ENCODE measurements at regions not wholly inside any gene's neighbourhood (a gene's known extent, or its start where the extent isn't known, plus 50 kb on each side); places are given as distances from the start of the nearest gene placed in this dataset.

- TF ChIP-seq TAF1 (IDR thresholded peaks at IDR 0.05; ENCODE audit: borderline replicate concordance, insufficient read depth, low read length) = no peak
- TF ChIP-seq POLR2AphosphoS5 (IDR thresholded peaks at IDR 0.05; ENCODE audit: low read depth, low read length) = no peak
- no peak for TF ChIP-seq SIN3A (IDR thresholded peaks at IDR 0.05; ENCODE audit: borderline replicate concordance, insufficient read depth, low read length)
- no peak for TF ChIP-seq FOXP2 (optimal IDR thresholded peaks at IDR 0.05; ENCODE audit: borderline replicate concordance, extremely low read depth, extremely low read length, insufficient read depth)
- TF ChIP-seq REST (IDR thresholded peaks at IDR 0.05; ENCODE audit: insufficient read depth in 1 of 2, low read depth in 2 of 2, low read length in 2 of 2) = no peak
Measured at GRCh38 chr11:104637662-104638170, 260.5 kb downstream of the CASP12 start.

DNA sequence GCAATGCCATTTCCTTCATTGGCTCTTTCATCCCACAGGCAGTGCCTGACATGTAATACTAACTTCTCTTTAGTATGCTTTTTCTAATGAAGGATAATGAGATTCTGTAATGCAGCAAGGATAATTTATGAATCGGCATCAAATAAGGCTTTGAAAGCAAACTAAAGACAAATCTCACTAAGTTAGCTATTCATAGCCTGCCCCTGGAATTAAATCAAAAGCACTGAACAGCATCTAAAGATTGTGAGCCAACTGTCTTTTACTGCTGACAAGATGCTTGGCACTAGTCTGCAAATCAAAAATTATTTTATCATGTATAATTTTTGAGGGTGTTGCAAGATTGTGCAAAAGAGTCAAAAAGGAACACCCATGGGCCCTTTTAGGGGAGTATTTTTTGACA, 265.0 kb downstream of the CASP12 start:
- TF ChIP-seq POLR2AphosphoS5 (IDR thresholded peaks at IDR 0.05; ENCODE audit: low read depth, low read length) (no peak), FOXP2 (optimal IDR thresholded peaks at IDR 0.05; ENCODE audit: borderline replicate concordance, extremely low read depth, extremely low read length, insufficient read depth) (no peak), REST (IDR thresholded peaks at IDR 0.05; ENCODE audit: insufficient read depth in 1 of 2, low read depth in 2 of 2, low read length in 2 of 2) (no peak), TAF1 (IDR thresholded peaks at IDR 0.05; ENCODE audit: borderline replicate concordance, insufficient read depth, low read length) (no peak), SIN3A (IDR thresholded peaks at IDR 0.05; ENCODE audit: borderline replicate concordance, insufficient read depth, low read length) (no peak)

GRCh38 chr11:104630352-104630751, 267.9 kb downstream of the CASP12 start:
- TF ChIP-seq REST (IDR thresholded peaks at IDR 0.05; ENCODE audit: insufficient read depth in 1 of 2, low read depth in 2 of 2, low read length in 2 of 2) (peak in 1 of 2 experiments; percentile 71; a peak in 1 of 4 replicates), FOXP2 (optimal IDR thresholded peaks at IDR 0.05; ENCODE audit: borderline replicate concordance, extremely low read depth, extremely low read length, insufficient read depth) (no peak)

DNA sequence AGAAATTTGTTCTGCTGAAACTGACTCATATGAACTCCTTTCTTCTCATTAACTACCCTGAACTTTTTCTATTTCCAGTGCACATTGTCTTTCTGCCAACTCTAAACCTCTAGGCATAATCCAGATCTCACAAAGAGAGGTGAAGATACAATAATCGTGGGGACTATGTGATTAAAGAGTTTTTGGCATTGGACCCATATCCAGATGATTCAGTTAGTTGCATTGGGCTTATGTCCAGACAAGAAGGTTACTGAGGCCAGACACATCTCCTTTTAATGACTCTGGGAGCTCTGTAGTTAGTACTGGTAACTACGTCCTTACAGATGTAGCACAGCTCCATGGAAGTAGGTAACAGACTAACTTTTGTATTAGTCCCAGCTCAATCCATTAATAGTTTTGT, 273.0 kb downstream of the CASP12 start:
- TF ChIP-seq FOXP2 (optimal IDR thresholded peaks at IDR 0.05; ENCODE audit: borderline replicate concordance, extremely low read depth, extremely low read length, insufficient read depth) (no peak), SIN3A (IDR thresholded peaks at IDR 0.05; ENCODE audit: borderline replicate concordance, insufficient read depth, low read length) (no peak), POLR2AphosphoS5 (IDR thresholded peaks at IDR 0.05; ENCODE audit: low read depth, low read length) (no peak), REST (IDR thresholded peaks at IDR 0.05; ENCODE audit: insufficient read depth in 1 of 2, low read depth in 2 of 2, low read length in 2 of 2) (no peak), TAF1 (IDR thresholded peaks at IDR 0.05; ENCODE audit: borderline replicate concordance, insufficient read depth, low read length) (no peak)

- TF ChIP-seq POLR2AphosphoS5 (IDR thresholded peaks at IDR 0.05; ENCODE audit: low read depth, low read length) (no peak), REST (IDR thresholded peaks at IDR 0.05; ENCODE audit: insufficient read depth in 1 of 2, low read depth in 2 of 2, low read length in 2 of 2) (no peak), TAF1 (IDR thresholded peaks at IDR 0.05; ENCODE audit: borderline replicate concordance, insufficient read depth, low read length) (no peak), SIN3A (IDR thresholded peaks at IDR 0.05; ENCODE audit: borderline replicate concordance, insufficient read depth, low read length) (no peak), FOXP2 (optimal IDR thresholded peaks at IDR 0.05; ENCODE audit: borderline replicate concordance, extremely low read depth, extremely low read length, insufficient read depth) (no peak)
Measured at GRCh38 chr11:104624021-104624420, 274.2 kb downstream of the CASP12 start.
